ENCODE measurements at regions not wholly inside any gene's neighbourhood (a gene's known extent, or its start where the extent isn't known, plus 50 kb on each side); places are given as distances from the start of the nearest gene placed in this dataset.

DNA sequence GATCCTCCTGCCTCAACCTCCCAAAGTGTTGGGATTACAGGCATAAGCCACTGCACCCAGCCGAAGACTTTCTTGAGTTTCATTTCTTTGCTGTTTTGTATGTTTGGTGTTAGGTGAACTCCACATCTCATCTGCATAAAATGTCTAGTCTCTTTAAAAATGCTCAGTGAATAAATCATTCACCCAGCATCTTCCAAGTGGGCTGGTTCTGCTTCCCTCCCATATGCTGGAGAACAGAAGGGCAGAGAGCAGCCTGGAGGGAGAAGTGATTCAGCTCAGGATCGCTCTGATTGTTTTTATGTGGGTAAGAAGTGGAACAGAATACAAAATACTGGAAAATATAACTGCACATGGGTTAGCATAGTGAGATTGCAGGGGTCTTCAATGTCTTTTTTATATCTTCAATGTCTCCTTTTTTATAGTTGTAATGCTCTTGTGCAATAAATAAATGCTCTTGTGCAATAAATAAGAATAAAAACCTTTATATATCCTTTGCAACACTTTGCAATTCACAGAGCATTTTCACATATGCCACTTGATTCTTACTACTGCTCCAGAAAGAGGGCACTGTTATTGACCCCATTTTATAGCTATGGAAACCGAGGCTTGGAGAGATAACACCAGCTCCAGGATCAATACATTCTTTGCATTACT lies 253.0 kb upstream of the NCKAP5 start:
- Mint-ChIP-seq H3K4me1 (no peaks in the 10 kb centered on the region), H3K4me3 (no peak overlapping the region), H3K36me3 (no peaks in the 10 kb centered on the region), H3K9me3 (no peaks in the 10 kb centered on the region), H3K27me3 (peaks cover 5% of the 10 kb centered on the region), H3K27ac (no peak overlapping the region)

DNA sequence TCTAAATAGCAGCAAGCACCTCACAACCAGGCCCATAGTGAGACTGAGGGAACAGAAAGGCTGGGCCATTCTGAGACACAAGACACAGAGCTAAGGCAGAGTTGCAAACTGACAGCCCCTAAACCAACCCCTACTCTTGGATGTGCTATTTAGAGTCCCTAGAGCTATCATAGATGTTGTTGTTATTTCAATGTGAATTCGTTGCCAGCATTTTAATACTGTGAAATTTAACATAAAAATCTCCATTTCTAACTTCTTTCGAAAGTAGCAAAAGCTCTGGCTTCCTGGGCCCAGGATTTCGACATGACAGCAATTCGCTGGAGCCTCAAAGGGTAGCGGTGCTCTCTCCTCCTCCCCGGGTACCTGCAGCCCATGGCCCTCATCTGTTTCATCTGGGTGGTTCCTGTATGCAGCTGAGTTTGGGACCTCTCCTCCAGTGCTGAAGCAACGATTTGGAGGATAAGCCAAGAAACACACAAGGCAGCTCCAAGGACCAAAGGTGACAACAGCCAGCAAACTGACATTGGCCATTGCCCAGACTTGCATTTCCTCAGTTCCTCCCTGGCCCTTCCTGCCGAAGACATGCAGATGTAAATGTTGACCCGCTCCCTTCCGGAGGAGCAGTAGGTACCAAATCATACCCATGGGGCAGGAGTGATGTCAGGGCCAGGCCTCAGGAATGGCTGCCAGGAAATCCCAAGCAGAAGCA lies 254.4 kb upstream of the NCKAP5 start:
- Mint-ChIP-seq H3K27me3 (peaks cover 5% of the 10 kb centered on the region), H3K4me3 (no peak overlapping the region), H3K4me1 (no peaks in the 10 kb centered on the region), H3K36me3 (no peaks in the 10 kb centered on the region), H3K27ac (no peak overlapping the region), H3K9me3 (no peaks in the 10 kb centered on the region)

DNA sequence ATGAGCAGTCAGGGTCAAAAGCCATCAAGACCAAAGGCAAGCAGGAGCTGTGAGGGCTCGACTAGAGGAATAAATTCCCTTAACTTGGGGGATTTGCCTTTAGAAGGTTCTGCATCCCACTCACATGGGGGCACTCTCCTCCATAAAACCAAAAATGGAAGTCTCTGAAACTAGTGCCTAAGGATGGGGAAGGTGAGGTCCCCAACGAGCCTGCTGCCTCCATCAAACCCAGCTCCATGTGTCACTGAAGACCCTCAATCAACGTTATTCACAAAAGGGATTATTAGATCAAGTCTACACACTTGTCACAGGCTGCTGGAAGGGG lies 254.9 kb upstream of the NCKAP5 start:
- H3K36me3 Mint-ChIP-seq = no peaks in the 10 kb centered on the region
- H3K27me3 Mint-ChIP-seq = peaks cover 3% of the 10 kb centered on the region

DNA sequence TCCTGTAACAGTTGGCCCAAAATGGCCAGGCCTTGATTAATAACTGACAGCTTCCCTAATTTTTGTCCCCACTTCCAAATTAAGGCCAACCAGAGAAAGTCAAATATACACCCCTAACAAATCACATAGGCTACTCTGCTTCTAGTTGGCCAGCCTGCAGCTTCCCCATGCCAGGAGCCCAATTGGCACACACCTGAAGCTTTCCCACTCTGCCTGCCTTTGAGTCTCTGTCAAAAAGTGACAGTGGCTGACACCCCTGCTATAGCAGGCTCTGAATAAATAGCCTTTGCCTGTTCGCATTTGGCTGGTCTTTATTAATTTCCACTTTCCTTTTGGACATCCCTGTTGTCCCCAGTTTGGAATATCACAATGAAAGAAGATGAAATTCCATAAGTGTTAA lies 256.6 kb upstream of the NCKAP5 start:
- peaks cover 3% of the 10 kb centered on the region for H3K27me3 Mint-ChIP-seq
- H3K4me1 Mint-ChIP-seq = no peaks in the 10 kb centered on the region
- H3K36me3 Mint-ChIP-seq = no peaks in the 10 kb centered on the region
- H3K27ac Mint-ChIP-seq = no peak overlapping the region
- no peaks in the 10 kb centered on the region for H3K9me3 Mint-ChIP-seq
- no peak overlapping the region for H3K4me3 Mint-ChIP-seq

More for the DNA sequence above, 254.9 kb upstream of the NCKAP5 start:
- Mint-ChIP-seq H3K4me3 (no peak overlapping the region), H3K27ac (no peak overlapping the region), H3K9me3 (no peaks in the 10 kb centered on the region), H3K4me1 (no peaks in the 10 kb centered on the region)

- Mint-ChIP-seq H3K27me3 (peaks cover 3% of the 10 kb centered on the region), H3K36me3 (no peaks in the 10 kb centered on the region), H3K27ac (no peak overlapping the region)
Measured at GRCh38 chr2:133825778-133826177, 257.5 kb upstream of the NCKAP5 start.

GRCh38 chr2:133828913-133829312 lies 260.6 kb upstream of the NCKAP5 start:
- no peaks in the 10 kb centered on the region for H3K4me1 Mint-ChIP-seq
- no peak overlapping the region for H3K27ac Mint-ChIP-seq
- H3K4me3 Mint-ChIP-seq = no peak overlapping the region
- no peaks in the 10 kb centered on the region for H3K9me3 Mint-ChIP-seq
- H3K27me3 Mint-ChIP-seq = peaks cover 6% of the 10 kb centered on the region
- H3K36me3 Mint-ChIP-seq = no peaks in the 10 kb centered on the region

More at GRCh38 chr2:133825778-133826177, 257.5 kb upstream of the NCKAP5 start:
- Mint-ChIP-seq H3K4me1 (no peaks in the 10 kb centered on the region), H3K9me3 (no peaks in the 10 kb centered on the region), H3K4me3 (no peak overlapping the region)

DNA sequence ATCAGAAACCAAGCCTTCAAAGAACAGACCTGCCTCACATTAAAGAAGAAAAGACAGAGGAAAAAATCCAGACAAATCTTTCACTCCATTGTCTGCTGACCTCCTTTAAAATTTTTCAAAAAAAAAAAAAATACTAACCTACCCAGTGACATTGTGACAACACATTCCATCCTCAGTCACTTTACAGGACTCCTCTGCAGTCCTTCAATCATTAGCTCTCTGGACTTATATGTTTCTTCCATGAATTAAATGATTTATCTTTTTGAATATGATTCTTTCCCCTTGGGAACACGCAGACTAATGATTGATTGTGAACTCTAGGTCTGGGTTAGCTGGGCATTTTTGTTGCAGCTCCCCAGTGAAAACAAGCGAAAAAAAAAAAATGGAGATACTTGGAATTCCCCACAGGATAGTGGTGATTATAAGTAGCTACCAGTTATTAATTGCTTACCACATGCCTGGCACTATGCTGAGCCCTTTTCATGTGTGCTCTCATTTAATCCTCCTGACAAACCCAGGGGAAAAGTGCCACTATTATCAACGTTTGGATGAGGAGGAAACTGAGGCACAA lies 261.3 kb upstream of the NCKAP5 start:
- H3K9me3 Mint-ChIP-seq = no peaks in the 10 kb centered on the region
- H3K27ac Mint-ChIP-seq = no peak overlapping the region
- H3K27me3 Mint-ChIP-seq = peaks cover 6% of the 10 kb centered on the region
- no peaks in the 10 kb centered on the region for H3K36me3 Mint-ChIP-seq
- H3K4me3 Mint-ChIP-seq = no peak overlapping the region
- H3K4me1 Mint-ChIP-seq = no peaks in the 10 kb centered on the region

GRCh38 chr2:133833746-133834145 lies 265.5 kb upstream of the NCKAP5 start:
- Mint-ChIP-seq H3K9me3 (no peaks in the 10 kb centered on the region), H3K36me3 (no peaks in the 10 kb centered on the region), H3K27me3 (peaks cover 3% of the 10 kb centered on the region), H3K27ac (no peak overlapping the region), H3K4me1 (no peaks in the 10 kb centered on the region), H3K4me3 (no peak overlapping the region)

- H3K36me3 Mint-ChIP-seq = no peaks in the 10 kb centered on the region
- no peak overlapping the region for H3K27ac Mint-ChIP-seq
- H3K4me1 Mint-ChIP-seq = no peaks in the 10 kb centered on the region
- no peaks in the 10 kb centered on the region for H3K9me3 Mint-ChIP-seq
- no peak overlapping the region for H3K4me3 Mint-ChIP-seq
- H3K27me3 Mint-ChIP-seq = peaks cover 3% of the 10 kb centered on the region
Measured at GRCh38 chr2:133835821-133836619, 267.8 kb upstream of the NCKAP5 start.

DNA sequence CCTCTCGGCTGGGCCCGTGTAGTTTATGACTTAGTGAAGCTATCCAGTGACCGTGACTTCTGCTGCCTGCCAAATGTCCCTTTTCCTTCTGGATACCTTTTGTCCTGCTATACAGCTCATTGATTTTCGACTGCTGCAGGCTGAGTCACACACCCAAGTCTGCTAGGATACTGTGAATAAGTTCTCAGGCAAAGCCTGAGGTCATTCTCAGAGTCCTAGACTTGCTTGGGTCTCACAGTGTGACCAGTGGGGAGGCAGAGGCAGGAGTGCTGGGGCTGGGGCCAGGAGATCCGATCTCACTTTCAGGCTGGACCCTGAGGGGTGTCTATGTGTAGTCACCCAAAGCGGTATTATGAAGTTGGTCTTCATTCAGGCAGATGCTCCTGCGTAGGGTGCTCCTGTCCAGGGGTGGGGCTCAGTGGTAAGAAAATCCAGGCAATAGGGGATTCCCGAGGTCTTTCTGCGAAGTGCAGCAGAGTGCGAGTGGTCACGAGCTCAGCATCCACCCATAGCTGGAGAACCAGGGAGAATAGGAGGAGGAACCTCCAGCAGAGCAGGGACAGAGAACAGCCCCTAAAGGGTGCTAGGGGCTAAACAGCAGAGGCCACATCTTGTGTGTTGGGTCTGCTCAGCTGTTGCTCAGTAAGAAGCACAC lies 268.6 kb upstream of the NCKAP5 start:
- no peaks in the 10 kb centered on the region for H3K36me3 Mint-ChIP-seq
- H3K4me3 Mint-ChIP-seq = no peak overlapping the region
- H3K4me1 Mint-ChIP-seq = no peaks in the 10 kb centered on the region
- H3K27ac Mint-ChIP-seq = no peak overlapping the region
- no peaks in the 10 kb centered on the region for H3K9me3 Mint-ChIP-seq
- peaks cover 1% of the 10 kb centered on the region for H3K27me3 Mint-ChIP-seq

GRCh38 chr2:133837441-133838094 lies 269.3 kb upstream of the NCKAP5 start:
- Mint-ChIP-seq H3K4me3 (no peak overlapping the region), H3K4me1 (no peaks in the 10 kb centered on the region), H3K27me3 (no peaks in the 10 kb centered on the region), H3K27ac (no peak overlapping the region), H3K9me3 (no peaks in the 10 kb centered on the region), H3K36me3 (no peaks in the 10 kb centered on the region)

DNA sequence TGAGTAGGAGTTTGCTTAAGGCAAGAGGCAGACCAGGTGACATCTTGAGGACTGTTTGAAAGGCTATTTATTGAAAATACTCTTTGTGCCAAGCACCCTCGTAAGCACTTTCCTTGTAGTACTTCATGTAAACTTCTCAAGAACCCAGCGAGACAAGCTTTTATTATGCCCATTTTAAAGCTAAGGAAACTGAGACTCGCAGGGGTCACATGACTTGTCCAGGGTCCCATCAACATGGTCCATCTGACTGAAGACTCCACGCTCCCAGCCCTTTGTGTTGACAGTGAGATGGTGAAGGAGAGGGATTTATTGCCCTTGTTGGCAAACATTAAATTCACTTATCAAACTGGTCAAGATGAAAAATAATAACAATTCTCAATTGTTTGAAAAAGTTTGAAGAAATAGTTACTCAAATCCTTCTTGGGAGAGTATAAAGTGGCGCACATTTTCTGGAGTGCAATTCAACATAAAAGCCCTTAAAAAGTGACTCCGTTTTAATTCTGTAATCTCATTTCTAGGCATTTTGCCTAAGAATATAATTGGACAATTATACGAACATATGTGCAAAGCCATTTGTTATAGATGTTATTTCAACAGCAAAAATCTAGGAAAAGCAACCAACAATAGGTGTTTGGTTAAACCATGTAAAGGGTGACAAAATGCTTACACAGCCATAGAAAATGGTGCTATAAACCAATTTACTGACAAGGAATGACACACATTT lies 270.5 kb upstream of the NCKAP5 start:
- no peaks in the 10 kb centered on the region for H3K4me1 Mint-ChIP-seq
- H3K36me3 Mint-ChIP-seq = no peaks in the 10 kb centered on the region
- no peak overlapping the region for H3K27ac Mint-ChIP-seq
- H3K4me3 Mint-ChIP-seq = no peak overlapping the region
- no peaks in the 10 kb centered on the region for H3K27me3 Mint-ChIP-seq
- no peaks in the 10 kb centered on the region for H3K9me3 Mint-ChIP-seq

- H3K4me1 Mint-ChIP-seq = peaks cover 4% of the 10 kb centered on the region
- no peak overlapping the region for H3K4me3 Mint-ChIP-seq
- H3K9me3 Mint-ChIP-seq = no peaks in the 10 kb centered on the region
- no peaks in the 10 kb centered on the region for H3K36me3 Mint-ChIP-seq
- no peaks in the 10 kb centered on the region for H3K27me3 Mint-ChIP-seq
- H3K27ac Mint-ChIP-seq = no peak overlapping the region
Measured at GRCh38 chr2:133839677-133840076, 271.4 kb upstream of the NCKAP5 start.

DNA sequence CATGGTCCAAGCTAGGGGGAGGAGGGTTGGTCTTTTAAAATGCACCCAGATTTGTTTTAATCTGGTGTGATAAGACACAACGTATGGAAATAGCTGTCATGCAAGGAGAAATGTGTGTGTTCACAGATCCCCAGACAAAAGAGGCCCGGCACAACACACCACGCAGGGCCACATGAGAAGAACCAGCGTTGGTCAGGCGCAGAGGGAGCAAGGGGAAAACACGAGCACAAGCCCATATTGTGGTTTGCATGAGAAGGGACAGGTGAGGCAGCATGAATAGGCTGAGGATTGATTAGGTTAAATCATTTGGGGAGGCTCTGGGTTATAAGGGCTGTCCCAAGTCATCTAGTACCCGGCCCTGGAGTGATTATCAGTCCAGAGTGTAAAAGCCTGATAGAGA lies 272.5 kb upstream of the NCKAP5 start:
- Mint-ChIP-seq H3K9me3 (no peaks in the 10 kb centered on the region), H3K27ac (no peak overlapping the region), H3K4me1 (peaks cover 4% of the 10 kb centered on the region), H3K27me3 (no peaks in the 10 kb centered on the region), H3K4me3 (no peak overlapping the region), H3K36me3 (no peaks in the 10 kb centered on the region)
